GM10266 (cell line): ENCODE measurements at regions not wholly inside any gene's neighbourhood (a gene's known extent, or its start where the extent isn't known, plus 50 kb on each side); places are given as distances from the start of the nearest gene placed in this dataset.
A peak's percentile ranks its signal among the peaks of the same experiment; 100 is the strongest.
"Not testable (repeated sequence)": the region's sequence is repeated elsewhere in the genome, so short reads cannot be mapped to it uniquely, and the experiment has no call there.

Source experiments
- DNase-seq: peaks from one replicate; pipeline ENCODE4 v3.0.0; 2012; ENCODE audit errors: extremely low spot score

DNA sequence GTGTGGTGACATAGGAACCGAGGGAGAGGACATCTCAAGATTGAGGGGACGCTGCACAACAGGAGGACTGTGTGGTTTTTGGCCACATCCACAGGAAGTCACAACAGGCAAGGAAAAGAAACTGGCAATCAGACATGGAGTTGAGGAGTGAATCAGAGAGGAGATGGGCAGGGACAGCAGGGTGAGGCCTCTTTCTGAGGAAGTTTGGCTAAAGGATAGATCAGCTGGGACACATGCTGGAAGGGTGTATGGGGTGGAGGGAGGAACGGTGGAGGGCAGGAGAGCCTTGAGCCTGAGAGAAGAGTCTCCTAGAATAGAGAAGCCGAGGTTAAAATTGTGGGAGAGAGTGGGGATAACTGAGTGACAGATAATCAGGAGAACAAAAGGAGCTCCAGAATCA, 75.1 kb upstream of the CIDEA start:
- not testable (repeated sequence) for DNase-seq

DNA sequence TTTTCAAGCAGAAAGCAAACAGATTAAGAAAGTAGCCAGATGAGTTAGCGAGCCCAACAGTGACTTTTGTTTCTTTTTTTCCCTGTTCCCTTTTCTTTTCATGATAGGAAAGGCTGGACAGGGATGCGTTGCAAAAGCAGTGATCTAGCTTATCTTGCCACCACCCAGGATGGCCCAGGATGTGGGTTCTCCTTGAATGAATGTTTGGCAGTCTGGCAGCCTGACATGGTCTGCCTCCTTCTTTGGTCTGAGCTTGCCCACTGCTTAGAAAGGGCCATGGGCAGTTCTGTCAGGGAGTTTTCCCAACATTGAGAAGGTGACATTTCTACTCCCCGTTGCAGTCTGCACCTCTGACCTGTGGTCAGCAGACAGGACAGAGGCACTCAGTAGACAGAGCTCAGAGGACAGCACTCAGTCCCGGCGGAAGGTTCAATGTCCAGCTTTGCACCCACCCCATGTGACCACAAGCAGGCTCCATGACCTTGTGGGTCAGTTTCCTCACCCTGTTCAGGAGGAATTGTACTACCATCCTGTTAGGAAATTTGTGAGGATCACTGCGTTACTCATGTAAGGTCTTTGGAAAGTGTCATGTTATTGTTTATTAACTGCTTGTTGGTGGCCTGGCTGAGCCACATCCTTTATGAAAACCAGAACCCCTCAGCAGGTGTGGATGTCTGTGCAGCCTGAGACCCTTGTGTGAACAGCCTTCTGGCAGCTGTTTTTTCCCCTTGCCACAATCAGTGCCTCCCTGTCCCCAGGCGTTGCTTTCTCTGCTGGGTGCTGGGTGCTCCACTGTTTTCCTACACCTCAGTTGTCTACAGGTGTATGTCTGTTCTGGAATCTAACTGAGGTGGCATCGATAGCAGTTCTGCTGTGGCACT, 74.2 kb upstream of the CIDEA start:
- DNase-seq = not testable (repeated sequence)

DNA sequence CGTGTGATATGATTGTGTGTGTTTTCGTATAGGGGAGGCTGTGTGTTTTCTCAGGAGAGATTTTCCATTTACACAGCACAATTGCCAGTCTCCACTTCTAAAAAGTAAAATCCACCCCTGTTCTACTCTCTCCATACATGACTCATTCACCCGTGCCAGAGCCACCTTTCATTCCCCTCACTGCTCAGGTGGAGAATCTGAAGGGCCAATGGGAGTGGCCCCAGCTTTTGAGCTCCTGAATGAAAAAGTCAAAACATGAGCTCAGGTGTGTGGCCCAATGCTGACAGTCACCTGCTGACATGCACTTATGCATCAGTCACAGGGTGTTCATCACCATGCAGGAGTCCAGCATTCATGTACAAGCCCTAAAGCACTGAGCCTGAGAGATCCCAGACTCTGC, 55.4 kb upstream of the CIDEA start:
- DNase-seq = not testable (repeated sequence)

DNA sequence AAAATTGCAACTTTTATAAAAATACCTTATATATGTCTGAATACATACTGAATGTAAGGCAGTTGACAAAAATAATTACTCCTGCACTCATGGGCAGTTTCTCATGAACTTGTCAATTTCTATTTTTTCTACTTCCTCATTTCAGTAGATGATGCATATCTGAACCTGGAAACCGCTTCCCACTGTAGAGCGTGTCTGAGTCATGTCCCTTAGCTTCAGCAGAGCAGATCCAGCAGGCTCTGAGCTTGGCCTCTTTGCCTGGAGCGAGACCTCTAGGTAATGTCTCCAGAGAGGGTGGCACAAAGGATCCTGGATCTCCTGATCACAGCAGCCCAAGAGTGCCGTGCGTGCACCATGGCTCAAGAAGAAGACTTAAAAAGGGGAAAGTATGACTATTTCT, 54.0 kb upstream of the CIDEA start:
- DNase-seq = peak; percentile 20
